Spleen (tissue), 11 donors: ENCODE measurements at regions not wholly inside any gene's neighbourhood (a gene's known extent, or its start where the extent isn't known, plus 50 kb on each side); places are given as distances from the start of the nearest gene placed in this dataset.
"Not testable (repeated sequence)": the region's sequence is repeated elsewhere in the genome, so short reads cannot be mapped to it uniquely, and the experiment has no call there.

Source experiments
- DNase-seq: peaks from one replicate; pipeline ENCODE4 v3.0.0-alpha.2; 2020
- H3K27ac ChIP-seq, 8 donors: fragments of 200-600 bp; sonication (generic) in 7 of 8; 1 replicate in 4 of 8; 2 replicates in 4 of 8; pipeline versions ENCODE4 v1.5.0 to v1.8.0; 2016 to 2021; ENCODE audit warnings: inconsistent platforms in 4 of 8, mild to moderate bottlenecking in 4 of 8, moderate library complexity in 1 of 8
- H3K27me3 ChIP-seq, 7 donors: fragments of 200-600 bp; sonication (generic) in 6 of 7; replicated peaks in 1 of 7; 1 replicate in 4 of 7; 2 replicates in 3 of 7; pipeline versions ENCODE4 v1.5.0 to v1.8.0; 2016 to 2021; ENCODE audit warnings: inconsistent platforms in 3 of 7, mild to moderate bottlenecking in 1 of 7
- H3K36me3 ChIP-seq, 6 donors: fragments of 200-600 bp; sonication (generic) in 5 of 6; 1 replicate in 4 of 6; 2 replicates in 2 of 6; pipeline versions ENCODE4 v1.5.0 to v1.8.0; 2016 to 2021; ENCODE audit warnings: inconsistent platforms in 2 of 6
- H3K4me1 ChIP-seq, 6 donors: fragments of 200-600 bp; sonication (generic) in 5 of 6; 1 replicate in 3 of 6; 2 replicates in 3 of 6; pipeline versions ENCODE4 v1.5.0 to v1.8.0; 2016 to 2021; ENCODE audit warnings: inconsistent platforms in 3 of 6
- H3K4me3 ChIP-seq, 8 donors: fragments of 200-600 bp; sonication (generic) in 7 of 8; 1 replicate in 4 of 8; 2 replicates in 4 of 8; pipeline versions ENCODE4 v1.5.0 to v1.8.0; 2016 to 2021; ENCODE audit warnings: inconsistent platforms in 4 of 8, mild to moderate bottlenecking in 4 of 8, moderate library complexity in 2 of 8
- H3K9me3 ChIP-seq, 8 donors: fragments of 200-600 bp; sonication (generic) in 7 of 8; 1 replicate in 4 of 8; 2 replicates in 4 of 8; pipeline versions ENCODE4 v1.5.0 to v1.8.0; 2016 to 2021; ENCODE audit warnings: inconsistent platforms in 4 of 8
- CTCF ChIP-seq, 11 experiments: fragments of 200-600 bp in 7 of 11; fragments of 450-650 bp in 4 of 11; sonication (generic) in 4 of 11; IDR thresholded peaks in 8 of 11; conservative IDR thresholded peaks in 3 of 11; 1 replicate in 7 of 11; 2 replicates in 4 of 11; pipeline versions ENCODE4 v1.4.0 to v1.8.0; 2016 to 2021; ENCODE audit warnings: antibody characterized with exemption in 11 of 11, inconsistent platforms in 4 of 11, mild to moderate bottlenecking in 1 of 11
- POLR2A ChIP-seq, 3 donors: fragments of 450-650 bp; IDR thresholded peaks; one replicate each; pipeline ENCODE4 v1.5.1; 2017; ENCODE audit warnings: antibody characterized with exemption in 3 of 3, mild to moderate bottlenecking in 1 of 3
- POLR2AphosphoS5 ChIP-seq, 3 donors: sonication (generic); formaldehyde crosslinking; IDR thresholded peaks; one replicate each; pipeline ENCODE4 v1.5.1; 2017; ENCODE audit warnings: antibody characterized with exemption in 3 of 3
- WGBS, 5 donors: extraction: QIAGEN DNeasy Blood & Tissue Kit in 3 of 5; methylation state at CpG; one replicate each; pipeline versions ENCODE4 v1.1.5 to v1.1.7; 2013 to 2018; 5-methylcytosine and 5-hydroxymethylcytosine counted together
- intact Hi-C: fragments of 100-400 bp; cut with DNase I; formaldehyde crosslinking; loops from one replicate; pipeline ENCODE4 v1.15.0; 2023; ENCODE audit warnings: low total_unique reads
- donor health status: healthy with polysubstance abuse.
- donor health status: DM: no; HTN: no; CAD: no; lungs with moderate emphysema.
- donor health status: DM: no; HTN: no; CAD: no.
- donor health status: Bipolar disorder and iron deficiency.
- donor health status: healthy.
- donor health status: DM: no; HTN: no; CAD: no.
- donor health status: DM: yes; HTN: yes; CAD: no.

GRCh38 chr10:23779301-23779700, 340.4 kb downstream of the OTUD1 start:
- no peak for DNase-seq
- no peaks in the 10 kb centered on the region for H3K4me1 ChIP-seq
- H3K27me3 ChIP-seq: no peaks in the 10 kb centered on the region
- no peaks in the 10 kb centered on the region for H3K9me3 ChIP-seq
- H3K4me3 ChIP-seq: no peak overlapping the region
- 48 to 67% (median 52%) methylated on average over 4 of the region's 4 CpGs for WGBS, 5 donors
- TF ChIP-seq POLR2A (IDR thresholded peaks at IDR 0.05): no peak
- TF ChIP-seq POLR2AphosphoS5 (IDR thresholded peaks at IDR 0.05): no peak
- TF ChIP-seq CTCF (IDR thresholded peaks at IDR 0.05 in 8 of 11, conservative IDR thresholded peaks at IDR 0.05 in 3 of 11): no peak
- intact Hi-C loops: no loop called here
- H3K36me3 ChIP-seq: no peaks in the 10 kb centered on the region
- no peak overlapping the region for H3K27ac ChIP-seq

- Histone ChIP-seq H3K4me1 (no peaks in the 10 kb centered on the region), H3K4me3 (no peak overlapping the region), H3K36me3 (no peaks in the 10 kb centered on the region), H3K27ac (no peak overlapping the region), H3K27me3 (no peaks in the 10 kb centered on the region), H3K9me3 (no peaks in the 10 kb centered on the region)
- TF ChIP-seq POLR2AphosphoS5 (IDR thresholded peaks at IDR 0.05) (no peak), CTCF (IDR thresholded peaks at IDR 0.05 in 8 of 11, conservative IDR thresholded peaks at IDR 0.05 in 3 of 11) (no peak), POLR2A (IDR thresholded peaks at IDR 0.05) (no peak)
- intact Hi-C loops: no loop called here
- 30 to 68% (median 47%) methylated on average over 1 of the region's 1 CpG for WGBS, 5 donors
- DNase-seq: no peak
These were observed 341.5 kb downstream of the OTUD1 start for GRCh38 chr10:23780331-23780730.

GRCh38 chr10:23786594-23786993, 347.7 kb downstream of the OTUD1 start:
- no peak overlapping the region for H3K4me3 ChIP-seq
- no peak for DNase-seq
- intact Hi-C loops: no loop called here
- H3K27ac ChIP-seq: no peak overlapping the region
- TF ChIP-seq CTCF (IDR thresholded peaks at IDR 0.05 in 8 of 11, conservative IDR thresholded peaks at IDR 0.05 in 3 of 11) (no peak), POLR2AphosphoS5 (IDR thresholded peaks at IDR 0.05) (no peak), POLR2A (IDR thresholded peaks at IDR 0.05) (no peak)
- H3K9me3 ChIP-seq: no peaks in the 10 kb centered on the region
- H3K27me3 ChIP-seq: no peaks in the 10 kb centered on the region
- WGBS, 5 donors: 85 to 97% (median 91%) methylated on average over 1 of the region's 1 CpG
- H3K36me3 ChIP-seq: no peaks in the 10 kb centered on the region
- no peaks in the 10 kb centered on the region for H3K4me1 ChIP-seq

GRCh38 chr10:23793577-23793976, 354.7 kb downstream of the OTUD1 start:
- no peaks in the 10 kb centered on the region for H3K27me3 ChIP-seq
- peaks cover 0 to 16% (median 8%) of the 10 kb centered on the region in 8 donors for H3K9me3 ChIP-seq
- H3K27ac ChIP-seq: no peak overlapping the region
- TF ChIP-seq CTCF (IDR thresholded peaks at IDR 0.05 in 8 of 11, conservative IDR thresholded peaks at IDR 0.05 in 3 of 11): no peak
- DNase-seq: no peak
- H3K36me3 ChIP-seq: no peaks in the 10 kb centered on the region
- 54 to 85% (median 73%) methylated on average over 4 of the region's 4 CpGs for WGBS, 5 donors
- no peak overlapping the region for H3K4me3 ChIP-seq
- intact Hi-C loops: no loop called here
- no peaks in the 10 kb centered on the region for H3K4me1 ChIP-seq

- H3K27me3 ChIP-seq, H3K4me1 ChIP-seq, DNase-seq, intact Hi-C loops, H3K4me3 ChIP-seq, H3K36me3 ChIP-seq, H3K27ac ChIP-seq: not testable (repeated sequence)
- WGBS, 5 donors: 18 to 51% (median 37%) methylated on average over 4 of the region's 4 CpGs
- peaks cover 0 to 16% (median 8%) of the 10 kb centered on the region in 8 donors for H3K9me3 ChIP-seq
These were observed 358.6 kb downstream of the OTUD1 start for GRCh38 chr10:23797452-23797851.
